T-cell (primary cell): ENCODE measurements at regions not wholly inside any gene's neighbourhood (a gene's known extent, or its start where the extent isn't known, plus 50 kb on each side); places are given as distances from the start of the nearest gene placed in this dataset.
"Not testable (repeated sequence)": the region's sequence is repeated elsewhere in the genome, so short reads cannot be mapped to it uniquely, and the experiment has no call there.

ENCODE experiments used
- ATAC-seq, 4 experiments: fragments of 200-7000 bp in 3 of 4; fragments of 150-1000 bp in 1 of 4; cut with Tn5 transposase; replicated peaks in 1 of 4; 1 replicate in 3 of 4; 2 replicates in 1 of 4; pipeline ENCODE4 v1.10.0; 2021; ENCODE audit warnings: moderate library complexity in 3 of 4, mild to moderate bottlenecking in 2 of 4, moderate number of reproducible peaks in 1 of 4
- CTCF ChIA-PET, 2 donors: fragments of 300-600 bp; sonication (Branson Sonifier 250); formaldehyde crosslinking; loops; one replicate each; lab custom pipeline; 2022; ENCODE audit warnings: antibody characterized with exemption in 2 of 2; lab: Charles Lee
- POLR2A ChIA-PET, 2 donors: fragments of 300-600 bp; sonication (Branson Sonifier 250); formaldehyde crosslinking; loops; one replicate each; lab custom pipeline; 2022; ENCODE audit warnings: antibody characterized with exemption in 2 of 2; lab: Charles Lee
- DNase-seq, 35 experiments: peaks; one replicate each; pipeline versions ENCODE4 v3.0.0 to v3.0.0-alpha.2; 2013 to 2023
- H3K27ac ChIP-seq: one replicate; pipeline ENCODE4 v1.5.1; 2013; ENCODE audit warnings: low read length
- H3K27me3 ChIP-seq, 2 experiments: replicated peaks in 1 of 2; 1 replicate in 1 of 2; 2 replicates in 1 of 2; pipeline versions ENCODE4 v1.6.1 to v1.7.0; 2013; ENCODE audit warnings: low read length in 1 of 2, mixed read lengths in 1 of 2; ENCODE audit not compliant: control insufficient read depth in 2 of 2, insufficient read depth in 2 of 2; ENCODE audit errors: extremely low read depth in 1 of 2
- H3K36me3 ChIP-seq, 2 donors: 1 replicate in 1 of 2; 2 replicates in 1 of 2; pipeline versions ENCODE4 v1.6.1 to v1.7.0; 2013; ENCODE audit warnings: low read length in 1 of 2; ENCODE audit not compliant: control insufficient read depth in 2 of 2, insufficient read depth in 1 of 2; ENCODE audit errors: extremely low read depth in 1 of 2
- H3K4me1 ChIP-seq, 2 experiments: 1 replicate in 1 of 2; 2 replicates in 1 of 2; pipeline versions ENCODE4 v1.6.1 to v1.7.0; 2013; ENCODE audit warnings: low read length in 2 of 2, mixed read lengths in 1 of 2; ENCODE audit not compliant: insufficient read depth in 2 of 2, control insufficient read depth in 1 of 2; ENCODE audit errors: extremely low read depth in 1 of 2
- H3K4me3 ChIP-seq, 2 donors: 1 replicate in 1 of 2; 2 replicates in 1 of 2; pipeline versions ENCODE4 v1.5.1 to v1.7.0; 2013; ENCODE audit warnings: mild to moderate bottlenecking in 2 of 2, low read length in 1 of 2, moderate library complexity in 1 of 2; ENCODE audit not compliant: control insufficient read depth in 1 of 2; ENCODE audit errors: extremely low read depth in 1 of 2
- H3K9me3 ChIP-seq: 2 replicates; pipeline ENCODE4 v1.7.0; 2013
- H3K27ac Mint-ChIP-seq, 2 donors: one replicate each; pipeline ENCODE4 v1.8.0; 2020 to 2021; ENCODE audit warnings: mild to moderate bottlenecking in 2 of 2, mixed read lengths in 2 of 2
- H3K27me3 Mint-ChIP-seq, 2 donors: one replicate each; pipeline ENCODE4 v1.8.0; 2021 to 2022; ENCODE audit warnings: mixed read lengths in 2 of 2
- H3K36me3 Mint-ChIP-seq: one replicate; pipeline ENCODE4 v1.8.0; 2021; ENCODE audit warnings: mixed read lengths
- H3K4me1 Mint-ChIP-seq, 3 donors: one replicate each; pipeline ENCODE4 v1.8.0; 2020 to 2022; ENCODE audit warnings: mixed read lengths in 3 of 3, mild to moderate bottlenecking in 1 of 3
- H3K4me3 Mint-ChIP-seq, 3 donors: one replicate each; pipeline ENCODE4 v1.8.0; 2020 to 2022; ENCODE audit warnings: mild to moderate bottlenecking in 3 of 3, mixed read lengths in 3 of 3, moderate library complexity in 3 of 3
- H3K9me3 Mint-ChIP-seq, 3 donors: one replicate each; pipeline ENCODE4 v1.8.0; 2020 to 2022; ENCODE audit warnings: mixed read lengths in 3 of 3
- WGBS: methylation state at CpG from one replicate; pipeline ENCODE4 v1.1.5; 2013; ENCODE audit warnings: missing lambda C conversion rate; ENCODE audit not compliant: insufficient coverage; 5-methylcytosine and 5-hydroxymethylcytosine counted together

DNA sequence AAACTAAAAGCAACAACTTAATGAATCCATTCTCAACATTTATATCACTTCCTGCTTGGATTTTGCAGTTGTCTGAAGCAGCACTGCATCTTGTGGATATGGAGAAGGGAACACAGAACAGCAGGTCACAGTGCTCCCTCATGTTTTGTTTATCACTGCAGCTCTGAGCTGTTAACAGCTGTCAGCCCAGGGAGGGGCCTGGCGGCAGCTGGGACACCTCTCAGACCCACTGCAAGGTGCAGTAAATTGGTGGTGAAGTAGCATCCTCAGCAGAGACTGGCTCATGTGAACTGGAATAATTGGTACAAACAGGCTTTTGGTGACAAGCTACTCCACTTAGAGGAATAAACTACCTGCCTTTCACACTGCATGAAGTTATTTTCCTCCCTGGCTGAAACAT is 170.4 kb downstream of the LIG4 start:
- ChIA-PET POLR2A (no interaction called here), CTCF (no interaction called here)
- ATAC-seq = no peak
- H3K4me3 ChIP-seq = no peak overlapping the region
- no peaks in the 10 kb centered on the region for H3K9me3 ChIP-seq
- H3K9me3 Mint-ChIP-seq = peaks cover 3 to 7% (median 5%) of the 10 kb centered on the region in 3 donors
- no peak overlapping the region for H3K4me3 Mint-ChIP-seq
- H3K27me3 Mint-ChIP-seq = no peaks in the 10 kb centered on the region
- no peaks in the 10 kb centered on the region for H3K36me3 Mint-ChIP-seq
- H3K36me3 ChIP-seq = no peaks in the 10 kb centered on the region
- H3K27ac Mint-ChIP-seq = no peak overlapping the region
- WGBS = 71% methylated on average over 1 of the region's 1 CpG
- no peaks in the 10 kb centered on the region for H3K4me1 ChIP-seq
- no peaks in the 10 kb centered on the region for H3K4me1 Mint-ChIP-seq
- DNase-seq = no peak
- H3K27me3 ChIP-seq = no peaks in the 10 kb centered on the region
- no peak overlapping the region for H3K27ac ChIP-seq

- H3K4me3 Mint-ChIP-seq, ATAC-seq, H3K27me3 Mint-ChIP-seq, H3K9me3 Mint-ChIP-seq, CTCF ChIA-PET, H3K27me3 ChIP-seq, H3K27ac ChIP-seq, POLR2A ChIA-PET, H3K36me3 ChIP-seq, H3K36me3 Mint-ChIP-seq, H3K4me3 ChIP-seq, DNase-seq, H3K9me3 ChIP-seq, H3K27ac Mint-ChIP-seq, H3K4me1 ChIP-seq, H3K4me1 Mint-ChIP-seq: not testable (repeated sequence)
- no CpG with 5 or more reads among the region's 6 CpGs for WGBS
Observed at GRCh38 chr13:108042866-108043265, 172.5 kb downstream of the LIG4 start.

- Mint-ChIP-seq H3K4me1 (no peaks in the 10 kb centered on the region), H3K27ac (no peak overlapping the region), H3K36me3 (no peaks in the 10 kb centered on the region), H3K4me3 (no peak overlapping the region), H3K27me3 (no peaks in the 10 kb centered on the region), H3K9me3 (peaks cover 2 to 5% (median 4%) of the 10 kb centered on the region in 3 donors)
- CTCF ChIA-PET = no interaction called here
- Histone ChIP-seq H3K4me1 (no peaks in the 10 kb centered on the region), H3K9me3 (no peaks in the 10 kb centered on the region), H3K27ac (no peak overlapping the region), H3K27me3 (no peaks in the 10 kb centered on the region), H3K4me3 (no peak overlapping the region), H3K36me3 (no peaks in the 10 kb centered on the region)
- 40% methylated on average over 1 of the region's 1 CpG for WGBS
- DNase-seq = no peak
- no peak for ATAC-seq
- POLR2A ChIA-PET = no interaction called here
Observed at GRCh38 chr13:108037348-108037747, 178.0 kb downstream of the LIG4 start.

GRCh38 chr13:108036411-108036932 is 178.9 kb downstream of the LIG4 start:
- CTCF ChIA-PET = interaction anchor here in 1 of 2 donors (0.6 kb wide), 1 partner anchor 818 kb away, joined by 3 read pairs; no protein-coding TSS in a partner anchor
- WGBS = no CpG with 5 or more reads among the region's 4 CpGs
- POLR2A ChIA-PET = no interaction called here

GRCh38 chr13:108034909-108035410 is 180.4 kb downstream of the LIG4 start:
- Histone ChIP-seq H3K4me3 (no peak overlapping the region), H3K27me3 (no peaks in the 10 kb centered on the region), H3K36me3 (no peaks in the 10 kb centered on the region), H3K9me3 (no peaks in the 10 kb centered on the region), H3K27ac (no peak overlapping the region), H3K4me1 (no peaks in the 10 kb centered on the region)
- DNase-seq (no peak), ATAC-seq (no peak)
- ChIA-PET POLR2A (no interaction called here), CTCF (no interaction called here)
- no peaks in the 10 kb centered on the region for H3K36me3 Mint-ChIP-seq
- 79% methylated on average over 2 of the region's 5 CpGs for WGBS
- H3K4me3 Mint-ChIP-seq = no peak overlapping the region
- H3K27me3 Mint-ChIP-seq = no peaks in the 10 kb centered on the region
- H3K27ac Mint-ChIP-seq = no peak overlapping the region
- peaks cover 0 to 2% (median 0%) of the 10 kb centered on the region in 3 donors for H3K9me3 Mint-ChIP-seq
- no peaks in the 10 kb centered on the region for H3K4me1 Mint-ChIP-seq

More at GRCh38 chr13:108036411-108036932, 178.9 kb downstream of the LIG4 start:
- no peaks in the 10 kb centered on the region for H3K4me1 Mint-ChIP-seq
- ATAC-seq (no peak), DNase-seq (no peak)
- Histone ChIP-seq H3K4me1 (no peaks in the 10 kb centered on the region), H3K27me3 (no peaks in the 10 kb centered on the region), H3K4me3 (no peak overlapping the region), H3K27ac (no peak overlapping the region), H3K9me3 (no peaks in the 10 kb centered on the region), H3K36me3 (no peaks in the 10 kb centered on the region)
- no peaks in the 10 kb centered on the region for H3K36me3 Mint-ChIP-seq
- H3K4me3 Mint-ChIP-seq = no peak overlapping the region
- no peaks in the 10 kb centered on the region for H3K27me3 Mint-ChIP-seq
- peaks cover 0 to 2% (median 0%) of the 10 kb centered on the region in 3 donors for H3K9me3 Mint-ChIP-seq
- H3K27ac Mint-ChIP-seq = no peak overlapping the region

DNA sequence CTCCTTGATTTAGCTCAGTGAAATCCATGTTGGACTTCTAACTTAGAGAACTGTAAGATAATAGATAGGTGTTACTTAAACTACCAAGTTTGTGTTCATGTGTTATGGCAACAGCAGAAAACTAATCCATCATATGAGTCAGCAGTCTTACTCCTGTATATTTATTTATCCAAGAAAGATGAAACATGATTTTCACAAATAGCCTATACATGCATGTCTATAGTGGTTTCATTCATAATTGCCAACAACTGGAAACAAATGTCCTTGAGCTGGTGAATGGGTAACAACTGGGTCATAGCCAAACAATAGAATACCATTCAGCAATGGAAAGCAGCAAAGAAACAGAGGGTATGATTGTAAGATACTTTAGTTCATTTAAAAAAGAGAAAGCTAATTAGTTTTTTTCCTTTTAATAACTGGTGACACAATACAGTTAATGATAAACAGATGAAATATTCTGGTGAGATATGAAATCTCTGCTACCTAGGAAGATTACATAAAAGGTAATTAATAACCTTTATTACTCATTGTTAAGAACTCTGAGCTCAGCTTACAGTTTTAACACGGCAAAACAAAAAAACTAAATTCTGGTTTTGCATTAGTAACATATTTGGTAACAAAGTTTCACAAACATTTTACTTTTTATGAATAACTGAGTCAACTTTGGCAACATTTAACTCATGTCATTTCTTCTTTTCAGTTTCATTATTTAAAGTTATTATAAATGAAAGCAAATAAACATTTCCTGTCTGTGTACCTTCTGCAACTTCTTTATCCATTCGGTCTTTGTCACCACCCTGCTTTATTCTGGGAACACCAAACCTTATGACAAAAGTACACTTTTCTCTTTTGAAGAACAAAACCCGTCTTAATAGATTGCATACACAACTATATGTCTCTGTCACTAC is 181.3 kb downstream of the LIG4 start:
- ATAC-seq = no peak
- no peak overlapping the region for H3K4me3 ChIP-seq
- H3K4me1 Mint-ChIP-seq = no peaks in the 10 kb centered on the region
- H3K36me3 Mint-ChIP-seq = no peaks in the 10 kb centered on the region
- WGBS = 100% methylated on average over 1 of the region's 3 CpGs
- H3K36me3 ChIP-seq = no peaks in the 10 kb centered on the region
- H3K4me3 Mint-ChIP-seq = no peak overlapping the region
- H3K27ac Mint-ChIP-seq = no peak overlapping the region
- H3K27ac ChIP-seq = no peak overlapping the region
- no peaks in the 10 kb centered on the region for H3K9me3 ChIP-seq
- no peak for DNase-seq
- CTCF ChIA-PET = no interaction called here
- POLR2A ChIA-PET = no interaction called here
- H3K4me1 ChIP-seq = no peaks in the 10 kb centered on the region
- peaks cover 0 to 2% (median 0%) of the 10 kb centered on the region in 3 donors for H3K9me3 Mint-ChIP-seq
- H3K27me3 Mint-ChIP-seq = no peaks in the 10 kb centered on the region
- no peaks in the 10 kb centered on the region for H3K27me3 ChIP-seq
